ENCODE measurements at regions not wholly inside any gene's neighbourhood (a gene's known extent, or its start where the extent isn't known, plus 50 kb on each side); places are given as distances from the start of the nearest gene placed in this dataset.

DNA sequence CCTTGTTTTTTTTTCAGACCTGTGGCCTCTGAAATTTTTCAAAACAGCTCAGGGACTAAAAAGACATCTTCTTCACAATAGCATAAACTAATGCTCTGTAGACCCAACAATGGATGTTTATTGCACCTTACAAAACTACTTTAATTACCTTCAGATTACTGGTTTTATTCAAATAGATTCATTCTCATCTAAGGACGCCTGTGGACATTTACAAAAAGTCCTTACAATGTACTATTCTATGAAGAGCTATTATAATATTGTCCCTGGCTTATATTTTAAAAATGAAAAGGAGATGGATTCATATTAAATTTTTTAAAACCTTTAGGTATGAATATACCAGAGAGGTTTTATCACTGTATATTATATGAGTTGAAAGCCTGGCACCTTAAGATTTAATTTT is 238.4 kb upstream of the NR5A2 start:
- no peaks in the 10 kb centered on the region for H3K27me3 Mint-ChIP-seq (ENCODE audit: insufficient read depth, unreplicated experiment)
- TF ChIP-seq, protein P1, sequence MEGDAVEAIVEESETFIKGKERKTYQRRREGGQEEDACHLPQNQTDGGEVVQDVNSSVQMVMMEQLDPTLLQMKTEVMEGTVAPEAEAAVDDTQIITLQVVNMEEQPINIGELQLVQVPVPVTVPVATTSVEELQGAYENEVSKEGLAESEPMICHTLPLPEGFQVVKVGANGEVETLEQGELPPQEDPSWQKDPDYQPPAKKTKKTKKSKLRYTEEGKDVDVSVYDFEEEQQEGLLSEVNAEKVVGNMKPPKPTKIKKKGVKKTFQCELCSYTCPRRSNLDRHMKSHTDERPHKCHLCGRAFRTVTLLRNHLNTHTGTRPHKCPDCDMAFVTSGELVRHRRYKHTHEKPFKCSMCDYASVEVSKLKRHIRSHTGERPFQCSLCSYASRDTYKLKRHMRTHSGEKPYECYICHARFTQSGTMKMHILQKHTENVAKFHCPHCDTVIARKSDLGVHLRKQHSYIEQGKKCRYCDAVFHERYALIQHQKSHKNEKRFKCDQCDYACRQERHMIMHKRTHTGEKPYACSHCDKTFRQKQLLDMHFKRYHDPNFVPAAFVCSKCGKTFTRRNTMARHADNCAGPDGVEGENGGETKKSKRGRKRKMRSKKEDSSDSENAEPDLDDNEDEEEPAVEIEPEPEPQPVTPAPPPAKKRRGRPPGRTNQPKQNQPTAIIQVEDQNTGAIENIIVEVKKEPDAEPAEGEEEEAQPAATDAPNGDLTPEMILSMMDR (IDR thresholded peaks at IDR 0.05; ENCODE audit: insufficient read depth in 1 of 2, low read depth in 1 of 2, low read length in 1 of 2, severe bottlenecking in 1 of 2, unreplicated experiment in 1 of 2) = no peak
- no peaks in the 10 kb centered on the region for H3K4me1 ChIP-seq
- POLR2A ChIA-PET = no interaction called here
- no peak overlapping the region for H3K27ac Mint-ChIP-seq (ENCODE audit: unreplicated experiment)
- no peaks in the 10 kb centered on the region for H3K4me1 Mint-ChIP-seq (ENCODE audit: low read depth, unreplicated experiment)
- H3K9me3 ChIP-seq = no peaks in the 10 kb centered on the region
- H3K4me3 ChIP-seq (ENCODE audit: low read depth, low read length) = no peak overlapping the region
- CTCF ChIA-PET = no interaction called here
- H3K36me3 ChIP-seq (ENCODE audit: control insufficient read depth, insufficient read depth, low read length) = no peaks in the 10 kb centered on the region
- H3K9me3 Mint-ChIP-seq (ENCODE audit: unreplicated experiment) = no peaks in the 10 kb centered on the region
- H3K36me3 Mint-ChIP-seq (ENCODE audit: insufficient read depth, unreplicated experiment) = no peaks in the 10 kb centered on the region
- no TSS peak for BruUV-seq (replicated peaks)
- intact Hi-C loops (cut with micrococcal nuclease; ENCODE audit: unreplicated experiment) = no loop called here
- H3K27me3 ChIP-seq (replicated peaks; ENCODE audit: control insufficient read depth, insufficient read depth, low read length) = no peaks in the 10 kb centered on the region
- DNase-seq = no peak
- H3K4me3 Mint-ChIP-seq (ENCODE audit: unreplicated experiment) = no peak overlapping the region

- no peak overlapping the region for H3K4me3 Mint-ChIP-seq (ENCODE audit: unreplicated experiment)
- no peak for DNase-seq
- H3K9me3 Mint-ChIP-seq (ENCODE audit: unreplicated experiment) = no peaks in the 10 kb centered on the region
- no peaks in the 10 kb centered on the region for H3K27me3 ChIP-seq (replicated peaks; ENCODE audit: control insufficient read depth, insufficient read depth, low read length)
- no peak overlapping the region for H3K27ac Mint-ChIP-seq (ENCODE audit: unreplicated experiment)
- TF ChIP-seq, protein P1 (IDR thresholded peaks at IDR 0.05; ENCODE audit: insufficient read depth in 1 of 2, low read depth in 1 of 2, low read length in 1 of 2, severe bottlenecking in 1 of 2, unreplicated experiment in 1 of 2) = no peak
- POLR2A ChIA-PET = no interaction called here
- H3K9me3 ChIP-seq = no peaks in the 10 kb centered on the region
- no peaks in the 10 kb centered on the region for H3K36me3 Mint-ChIP-seq (ENCODE audit: insufficient read depth, unreplicated experiment)
- H3K27me3 Mint-ChIP-seq (ENCODE audit: insufficient read depth, unreplicated experiment) = no peaks in the 10 kb centered on the region
- no peaks in the 10 kb centered on the region for H3K36me3 ChIP-seq (ENCODE audit: control insufficient read depth, insufficient read depth, low read length)
- CTCF ChIA-PET = no interaction called here
- no peaks in the 10 kb centered on the region for H3K4me1 Mint-ChIP-seq (ENCODE audit: low read depth, unreplicated experiment)
- H3K4me3 ChIP-seq (ENCODE audit: low read depth, low read length) = no peak overlapping the region
- no TSS peak for BruUV-seq (replicated peaks)
- intact Hi-C loops (cut with micrococcal nuclease; ENCODE audit: unreplicated experiment) = no loop called here
- H3K4me1 ChIP-seq = no peaks in the 10 kb centered on the region
These were observed 236.0 kb upstream of the NR5A2 start for GRCh38 chr1:199791495-199791894.

DNA sequence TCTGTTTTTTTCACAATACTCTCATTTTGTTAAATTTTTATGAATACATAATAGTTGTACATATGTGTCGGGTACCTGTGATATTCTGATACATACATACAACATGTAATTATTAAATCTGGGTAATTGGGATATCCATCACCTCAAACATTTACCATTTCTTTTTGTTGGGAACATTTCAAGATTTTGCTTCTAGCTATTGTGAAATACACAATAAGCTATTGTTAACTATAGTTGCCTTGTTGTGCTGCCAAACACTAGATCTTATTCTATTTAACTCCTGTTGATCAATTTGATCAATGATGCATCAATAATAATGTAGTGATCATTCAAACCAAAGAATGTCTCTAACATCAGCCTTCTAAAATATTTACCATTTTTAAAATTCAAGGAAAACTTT is 234.6 kb upstream of the NR5A2 start:
- CTCF ChIA-PET = no interaction called here
- Mint-ChIP-seq H3K36me3 (ENCODE audit: insufficient read depth, unreplicated experiment) (no peaks in the 10 kb centered on the region), H3K4me1 (ENCODE audit: low read depth, unreplicated experiment) (no peaks in the 10 kb centered on the region), H3K9me3 (ENCODE audit: unreplicated experiment) (no peaks in the 10 kb centered on the region), H3K27me3 (ENCODE audit: insufficient read depth, unreplicated experiment) (no peaks in the 10 kb centered on the region), H3K27ac (ENCODE audit: unreplicated experiment) (no peak overlapping the region), H3K4me3 (ENCODE audit: unreplicated experiment) (no peak overlapping the region)
- H3K27me3 ChIP-seq (replicated peaks; ENCODE audit: control insufficient read depth, insufficient read depth, low read length) = no peaks in the 10 kb centered on the region
- intact Hi-C loops (cut with micrococcal nuclease; ENCODE audit: unreplicated experiment) = no loop called here
- POLR2A ChIA-PET = no interaction called here
- no peak for DNase-seq
- H3K36me3 ChIP-seq (ENCODE audit: control insufficient read depth, insufficient read depth, low read length) = no peaks in the 10 kb centered on the region
- TF ChIP-seq, protein P1 (IDR thresholded peaks at IDR 0.05; ENCODE audit: insufficient read depth in 1 of 2, low read depth in 1 of 2, low read length in 1 of 2, severe bottlenecking in 1 of 2, unreplicated experiment in 1 of 2) = no peak
- H3K4me3 ChIP-seq (ENCODE audit: low read depth, low read length) = no peak overlapping the region
- no peaks in the 10 kb centered on the region for H3K4me1 ChIP-seq
- no TSS peak for BruUV-seq (replicated peaks)
- H3K9me3 ChIP-seq = no peaks in the 10 kb centered on the region

Measured in Caco-2 (cell line).